Activated CD4-positive, alpha-beta T cell treated with anti-CD3 and anti-CD28 coated beads for 4 hours (primary cell): ENCODE measurements at regions not wholly inside any gene's neighbourhood (a gene's known extent, or its start where the extent isn't known, plus 50 kb on each side); places are given as distances from the start of the nearest gene placed in this dataset.

Source experiments
- DNase-seq, 2 donors: peaks; one replicate each; pipeline ENCODE4 v3.0.0-alpha.2; 2020

DNA sequence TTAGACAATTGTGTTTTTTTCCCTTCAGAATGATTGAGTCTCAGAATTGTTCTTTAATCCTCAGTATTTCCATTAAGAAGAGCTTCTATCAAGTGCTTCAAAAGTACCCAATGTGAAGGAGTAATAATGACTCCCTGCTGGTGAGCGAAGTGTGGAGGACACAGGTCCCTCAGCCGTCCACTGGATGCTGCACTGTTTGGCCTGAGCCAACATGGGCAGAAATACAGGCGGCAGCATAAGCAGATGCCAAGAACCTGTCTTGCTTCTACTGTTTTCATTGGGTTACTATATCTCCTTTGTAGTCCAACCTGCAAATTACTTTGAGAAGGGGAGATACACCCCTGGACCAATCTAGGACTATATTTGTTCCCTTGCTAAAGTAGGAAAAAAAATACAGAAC lies 55.3 kb upstream of the DPH5 start:
- DNase-seq, result no peak

DNA sequence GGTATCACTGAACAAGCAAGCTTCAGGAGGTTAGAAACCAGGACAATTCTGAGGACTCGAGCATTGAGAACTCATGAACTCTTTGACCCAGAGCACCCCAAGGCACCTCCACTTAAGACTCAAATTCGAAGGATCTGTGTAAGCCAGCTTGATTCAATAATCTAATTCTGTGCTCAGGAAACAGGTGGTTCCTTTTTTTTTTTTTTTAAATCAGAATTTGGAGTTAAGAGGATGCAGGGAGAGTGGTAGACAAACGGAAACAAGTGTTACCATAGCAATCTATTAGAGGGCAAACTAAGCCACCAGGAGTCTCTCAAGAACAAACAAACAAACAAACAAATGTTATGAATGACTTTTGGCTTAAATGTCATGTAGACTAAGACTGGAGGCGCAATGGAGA lies 53.8 kb upstream of the DPH5 start:
- DNase-seq, result no peak

DNA sequence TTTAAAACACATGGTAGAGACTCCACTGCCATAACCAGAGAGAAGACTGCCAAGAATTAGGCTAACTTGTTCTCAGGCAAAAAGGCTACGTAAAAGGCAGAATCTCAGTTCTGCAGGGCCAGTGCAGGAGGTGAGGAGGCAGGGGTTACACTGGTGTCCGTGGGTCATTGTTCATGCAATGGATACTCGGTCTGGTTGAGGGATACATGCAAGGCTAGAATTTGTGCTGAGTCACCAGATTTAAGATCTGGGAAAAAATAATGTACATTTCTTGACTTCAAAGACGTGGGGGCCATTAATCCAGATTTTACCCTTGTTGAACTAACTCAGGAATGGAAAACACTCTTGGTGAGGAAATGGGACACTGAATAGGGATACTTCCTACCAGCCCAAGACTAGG lies 52.3 kb upstream of the DPH5 start:
- DNase-seq, result no peak

DNA sequence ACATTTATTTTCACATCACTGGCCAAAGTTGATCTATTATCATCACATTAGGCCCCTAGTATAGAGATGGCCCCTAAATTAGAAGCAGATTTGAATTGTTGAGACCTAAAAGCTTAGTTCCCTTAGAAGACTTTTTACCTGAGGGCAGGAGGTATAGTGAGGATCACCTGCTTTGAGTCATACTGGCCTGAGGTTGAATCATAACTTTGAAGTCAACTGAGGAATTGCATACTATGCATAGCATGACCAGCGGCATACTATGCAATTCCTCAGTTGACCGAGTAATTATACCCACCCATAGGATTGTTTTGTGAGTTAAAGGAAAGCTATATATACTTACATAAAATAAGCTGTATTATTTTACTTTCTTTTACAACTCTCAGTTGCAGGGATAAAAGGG lies 50.3 kb upstream of the DPH5 start:
- no peak for DNase-seq
